ENCODE measurements at regions not wholly inside any gene's neighbourhood (a gene's known extent, or its start where the extent isn't known, plus 50 kb on each side); places are given as distances from the start of the nearest gene placed in this dataset.

DNA sequence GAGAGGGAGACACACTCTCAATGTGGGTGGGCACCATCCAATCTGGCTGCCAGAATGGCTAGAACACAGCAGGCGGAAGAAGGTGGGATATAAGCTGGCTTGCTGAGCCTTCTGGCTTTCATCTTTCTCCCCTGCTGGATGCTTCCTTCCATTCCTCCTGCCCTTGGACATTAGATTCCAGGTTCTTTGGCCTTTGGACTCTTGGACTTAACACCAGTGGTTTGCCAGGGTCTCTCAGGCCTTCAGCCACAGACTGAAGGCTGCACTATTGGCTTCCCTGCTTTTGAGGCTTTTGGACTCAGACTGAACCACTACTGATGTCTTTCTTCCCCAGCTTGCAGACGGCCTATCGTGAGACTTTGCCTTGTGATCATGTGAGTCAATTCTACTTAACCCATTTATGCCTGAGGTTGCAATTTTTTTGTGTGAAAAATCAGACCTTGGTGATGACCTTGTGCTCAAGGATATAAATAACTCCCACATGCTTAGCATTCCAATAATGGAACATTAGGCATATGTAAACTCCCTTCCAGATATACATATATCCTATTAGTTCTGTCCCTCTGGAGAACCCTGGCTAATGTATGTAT lies 56.7 kb upstream of the CD55 start:
- DNase-seq, result no peak
- H3K27ac ChIP-seq, result no peak overlapping the region
- no peak overlapping the region for H3K4me3 ChIP-seq
- WGBS, 2 donors, result 75 to 78% methylated on average over 3 of the region's 3 CpGs
- no peaks in the 10 kb centered on the region for H3K36me3 ChIP-seq
- H3K27me3 ChIP-seq, result no peaks in the 10 kb centered on the region
- intact Hi-C loops (cut with DNase I), result no loop called here
- no peak for TF ChIP-seq POLR2A (IDR thresholded peaks at IDR 0.05)
- TF ChIP-seq CTCF (IDR thresholded peaks at IDR 0.05), result no peak
- TF ChIP-seq POLR2AphosphoS5 (IDR thresholded peaks at IDR 0.05), result no peak
- TF ChIP-seq EP300 (IDR thresholded peaks at IDR 0.05), result no peak
- H3K9me3 ChIP-seq, result no peaks in the 10 kb centered on the region
- no peaks in the 10 kb centered on the region for H3K4me1 ChIP-seq

DNA sequence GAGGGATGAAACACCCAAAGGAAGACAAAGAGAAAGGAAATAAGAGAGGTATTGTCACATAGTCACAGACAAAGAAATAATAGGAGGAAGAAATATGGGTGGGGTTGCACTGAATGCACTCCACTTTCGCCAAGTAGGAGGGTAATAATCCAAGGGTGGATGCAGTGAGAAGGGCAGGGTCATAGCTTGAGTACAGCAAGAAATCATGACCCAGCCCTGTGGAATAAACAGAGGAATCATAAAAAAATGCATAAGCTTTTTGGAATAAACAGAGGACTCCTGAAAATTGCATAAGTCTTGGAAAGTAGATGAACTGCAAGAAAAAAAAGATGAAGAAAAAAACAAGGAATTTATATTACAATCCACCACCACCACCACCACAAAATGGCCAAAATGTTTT lies 53.1 kb upstream of the CD55 start:
- WGBS, 2 donors, result 10 to 53% methylated on average over 1 of the region's 1 CpG
- no peak for DNase-seq
- no peak overlapping the region for H3K27ac ChIP-seq
- TF ChIP-seq CTCF (IDR thresholded peaks at IDR 0.05) (no peak), POLR2AphosphoS5 (IDR thresholded peaks at IDR 0.05) (no peak), EP300 (IDR thresholded peaks at IDR 0.05) (no peak), POLR2A (IDR thresholded peaks at IDR 0.05) (no peak)
- intact Hi-C loops (cut with DNase I), result no loop called here
- no peaks in the 10 kb centered on the region for H3K9me3 ChIP-seq
- no peaks in the 10 kb centered on the region for H3K36me3 ChIP-seq
- H3K27me3 ChIP-seq, result no peaks in the 10 kb centered on the region
- H3K4me3 ChIP-seq, result no peak overlapping the region
- H3K4me1 ChIP-seq, result no peaks in the 10 kb centered on the region

DNA sequence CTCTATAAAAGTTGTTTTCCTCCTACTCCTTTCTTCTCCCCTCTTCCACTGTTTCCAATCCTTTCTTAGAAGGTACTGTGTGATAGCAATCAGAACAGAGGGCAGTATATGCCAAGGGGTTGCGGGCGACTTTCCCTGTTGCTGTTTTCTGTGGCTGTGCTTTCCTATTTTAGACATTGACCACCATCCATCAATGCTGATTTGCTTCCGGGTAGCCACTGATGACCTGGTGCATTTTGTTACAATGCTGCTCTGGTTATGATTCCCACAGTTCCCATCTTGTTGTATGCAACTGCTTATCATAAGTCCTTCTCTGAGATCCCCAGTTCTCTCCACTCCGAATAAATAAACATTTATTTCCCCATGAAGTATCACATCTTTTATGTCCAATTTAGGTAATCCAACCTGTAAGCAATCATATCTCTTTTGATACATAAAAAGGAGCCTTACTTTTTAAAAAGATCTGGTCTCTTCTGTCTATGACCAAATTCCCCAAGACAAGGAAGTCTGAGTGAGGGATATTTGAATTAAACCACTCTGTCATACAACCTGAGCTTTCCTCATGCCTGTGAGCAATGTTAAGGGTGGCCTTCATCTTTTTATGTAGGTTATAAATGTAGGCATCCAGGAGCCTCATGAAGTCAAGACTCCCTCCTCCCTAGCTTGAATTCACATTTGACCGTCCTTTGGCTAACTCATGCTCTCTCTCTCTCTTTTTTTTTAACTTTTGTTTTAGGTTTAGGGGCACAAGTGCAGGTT lies 52.5 kb upstream of the CD55 start:
- H3K27ac ChIP-seq, result no peak overlapping the region
- no peaks in the 10 kb centered on the region for H3K27me3 ChIP-seq
- TF ChIP-seq POLR2A (IDR thresholded peaks at IDR 0.05) (no peak), EP300 (IDR thresholded peaks at IDR 0.05) (no peak), POLR2AphosphoS5 (IDR thresholded peaks at IDR 0.05) (no peak), CTCF (IDR thresholded peaks at IDR 0.05) (no peak)
- DNase-seq, result no peak
- H3K4me3 ChIP-seq, result no peak overlapping the region
- intact Hi-C loops (cut with DNase I), result no loop called here
- H3K9me3 ChIP-seq, result no peaks in the 10 kb centered on the region
- no peaks in the 10 kb centered on the region for H3K36me3 ChIP-seq
- 86 to 93% methylated on average over 5 of the region's 5 CpGs for WGBS, 2 donors
- H3K4me1 ChIP-seq, result no peaks in the 10 kb centered on the region
